Forelimb muscle (tissue), 1 donor: ENCODE measurements at regions not wholly inside any gene's neighbourhood (a gene's known extent, or its start where the extent isn't known, plus 50 kb on each side); places are given as distances from the start of the nearest gene placed in this dataset.
"Not testable (repeated sequence)": the region's sequence is repeated elsewhere in the genome, so short reads cannot be mapped to it uniquely, and the experiment has no call there.

Experiments used
- DNase-seq: peaks from one replicate; pipeline ENCODE4 v3.0.0-alpha.2; 2013; ENCODE audit warnings: low read depth

DNA sequence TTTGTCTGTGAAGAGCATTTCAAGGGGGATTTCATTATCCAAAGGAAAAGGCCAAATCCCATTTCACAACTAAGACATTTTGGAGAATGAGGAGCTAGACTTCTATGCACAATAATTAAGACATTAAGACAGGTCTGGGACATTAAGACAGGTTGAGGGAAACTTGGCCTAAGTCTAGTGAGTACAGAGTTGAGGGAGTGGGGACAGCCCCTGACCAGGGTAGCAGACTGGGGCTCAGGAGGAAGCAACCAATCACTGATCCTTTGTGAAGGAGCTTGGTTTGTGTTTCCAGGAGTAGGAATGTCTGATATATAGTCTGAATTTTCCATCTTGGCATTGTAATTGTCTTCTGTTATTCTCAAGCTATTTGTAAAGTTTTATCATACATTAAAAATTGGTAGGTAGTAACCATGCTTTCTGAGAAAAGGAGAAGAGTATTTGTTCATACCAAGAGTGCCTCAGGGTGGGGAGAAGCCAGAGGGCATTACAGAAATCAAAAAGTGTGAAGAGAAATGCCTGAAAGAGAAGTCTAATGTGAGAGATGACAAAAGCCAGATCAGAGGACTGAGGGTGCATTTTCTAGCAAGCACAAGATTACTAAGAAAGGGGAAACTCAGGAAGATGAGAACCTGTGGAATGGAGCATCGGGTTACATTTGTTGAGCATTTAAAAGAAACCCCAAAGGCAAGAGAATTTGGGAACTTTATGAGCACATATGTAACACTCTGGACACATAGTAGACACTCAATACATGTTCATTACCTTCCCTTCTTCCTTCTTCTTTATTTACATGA, 189.3 kb upstream of the PIK3R1 start:
- no peak for DNase-seq

DNA sequence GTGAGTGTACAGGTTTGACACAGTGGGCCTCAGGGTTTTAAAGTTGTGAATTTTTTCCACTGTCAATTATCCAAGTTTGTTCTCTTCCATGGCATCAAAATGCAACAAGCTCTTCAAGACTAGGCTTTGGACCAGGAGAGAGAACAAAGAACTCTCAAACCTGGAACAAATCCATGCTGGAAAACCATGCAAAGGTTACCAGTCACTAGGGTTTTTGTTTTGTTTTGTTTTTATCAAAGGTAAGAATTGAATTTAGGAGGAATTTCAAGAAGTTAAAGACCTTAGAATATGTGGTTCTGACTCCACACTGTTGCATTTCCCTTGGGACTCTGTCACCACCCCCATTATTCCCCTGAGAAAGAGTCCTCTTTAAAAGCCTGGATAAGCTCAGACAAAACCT, 191.1 kb upstream of the PIK3R1 start:
- DNase-seq: no peak

DNA sequence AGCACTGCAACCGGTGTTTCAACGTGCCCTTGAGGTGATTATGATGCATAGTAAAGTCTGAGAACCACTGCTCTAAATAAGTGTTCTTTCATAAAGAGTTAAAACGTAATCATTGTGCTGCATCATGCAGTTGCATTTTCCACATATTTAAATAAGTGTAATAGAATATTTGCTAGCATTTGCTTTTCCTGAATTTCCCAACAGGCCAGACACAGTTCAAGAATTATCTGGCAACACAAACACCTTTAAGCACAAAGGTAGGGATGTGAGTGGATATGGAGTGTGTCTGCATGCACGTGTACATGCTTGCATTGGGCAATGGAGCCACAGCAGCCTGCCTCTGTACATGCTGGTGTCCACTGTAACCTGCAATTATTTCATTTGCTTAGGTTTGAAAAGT, 193.6 kb upstream of the PIK3R1 start:
- no peak for DNase-seq

DNA sequence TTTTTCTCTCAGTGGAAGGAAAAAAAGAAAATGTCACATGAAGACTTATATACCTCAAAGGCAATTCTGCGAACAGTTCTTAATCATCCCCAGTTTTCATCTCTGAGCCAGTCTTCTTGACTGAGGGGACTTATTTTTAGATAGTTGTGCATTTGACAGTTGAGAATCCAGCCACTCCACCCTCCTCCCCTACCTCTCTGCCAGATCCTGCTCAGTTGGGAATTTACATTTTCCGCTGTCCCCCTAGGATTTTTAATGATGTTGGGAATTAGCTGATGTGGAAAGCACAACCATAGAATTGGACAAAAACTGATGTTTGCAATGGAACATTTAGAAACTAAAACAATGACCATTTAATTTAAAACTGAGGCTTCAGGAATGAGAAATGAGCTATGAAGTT, 194.3 kb upstream of the PIK3R1 start:
- DNase-seq: no peak

DNA sequence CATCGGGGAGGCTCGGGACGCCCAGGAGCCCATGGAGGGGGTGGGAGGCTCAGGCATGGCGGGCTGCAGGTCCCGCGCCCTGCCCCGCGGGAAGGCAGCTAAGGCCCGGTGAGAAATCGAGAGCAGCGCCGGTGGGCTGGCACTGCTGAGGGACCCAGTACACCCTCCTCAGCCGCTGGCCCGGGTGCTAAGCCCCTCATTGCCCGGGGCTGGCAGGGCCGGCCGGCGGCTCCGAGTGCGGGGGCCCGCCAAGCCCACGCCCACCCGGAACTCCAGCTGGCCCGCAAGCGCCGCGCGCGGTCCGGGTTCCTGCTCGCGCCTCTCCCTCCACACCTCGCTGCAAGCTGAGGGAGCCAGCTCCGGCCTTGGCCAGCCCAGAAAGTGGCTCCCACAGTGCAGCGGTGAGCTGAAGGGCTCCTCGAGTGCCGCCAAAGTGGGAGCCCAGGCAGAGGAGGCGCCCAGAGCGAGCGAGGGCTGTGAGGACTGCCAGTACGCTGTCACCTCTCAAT, 195.0 kb upstream of the PIK3R1 start:
- DNase-seq: not testable (repeated sequence)

DNA sequence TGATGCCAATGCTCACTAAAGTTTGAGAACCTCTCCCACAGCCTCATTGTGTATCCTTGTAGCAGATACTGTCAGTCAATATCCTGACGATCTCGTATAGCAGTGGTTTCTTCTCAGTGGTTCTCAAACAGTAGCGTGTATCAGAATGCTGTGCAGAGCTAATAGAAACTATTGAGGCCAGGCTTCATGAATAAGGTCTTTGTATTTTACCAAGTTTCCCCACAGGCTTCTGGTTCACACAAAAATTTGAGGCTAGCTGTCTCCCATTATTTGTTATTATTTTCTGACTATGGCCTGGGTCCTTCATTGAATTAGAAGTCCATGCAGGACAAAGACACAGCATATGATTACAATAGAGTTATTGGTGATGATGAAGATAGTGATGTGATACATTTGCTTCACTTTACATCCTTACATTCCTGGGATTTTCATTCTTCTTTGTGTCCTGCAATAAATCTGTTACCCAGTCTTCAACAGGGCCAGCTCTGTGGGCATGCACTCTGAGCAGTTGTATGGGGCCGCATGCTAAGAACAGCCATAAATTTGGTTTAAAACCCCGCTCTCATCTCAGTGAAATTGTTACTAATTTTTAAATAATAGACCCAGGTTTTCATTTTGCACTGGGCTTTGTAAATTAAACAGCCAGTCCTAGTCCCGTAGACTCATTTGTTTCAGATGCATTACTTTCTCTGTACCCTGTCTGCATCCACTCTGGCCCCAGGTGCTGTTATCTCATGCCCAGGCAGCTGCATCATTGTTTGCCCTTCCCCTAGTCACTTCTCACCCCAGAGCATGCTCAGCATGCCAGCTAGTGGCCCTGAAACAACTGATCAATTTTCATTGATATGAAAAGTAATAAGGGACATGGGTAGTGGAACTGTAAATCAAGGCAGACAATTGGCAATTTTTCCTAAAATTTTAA, 199.9 kb upstream of the PIK3R1 start:
- DNase-seq: no peak

DNA sequence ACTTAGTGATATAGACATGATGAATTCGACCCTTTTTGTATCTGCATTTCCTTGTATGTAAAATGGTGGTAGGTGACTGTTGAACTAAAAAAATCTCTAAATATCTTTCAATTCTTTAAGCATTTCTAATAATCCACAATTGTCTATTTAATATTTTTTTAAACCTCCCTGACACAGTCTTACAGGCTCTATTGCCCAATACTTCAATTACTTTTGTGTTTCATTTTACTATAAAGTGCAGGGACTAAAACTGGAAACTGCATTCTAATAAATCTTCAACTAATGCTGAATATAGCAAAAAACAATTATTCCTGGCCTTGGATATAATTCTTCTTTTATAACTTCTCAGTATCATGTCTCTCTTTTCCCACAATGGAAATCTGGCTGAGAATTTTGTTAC, 202.7 kb upstream of the PIK3R1 start:
- no peak for DNase-seq

DNA sequence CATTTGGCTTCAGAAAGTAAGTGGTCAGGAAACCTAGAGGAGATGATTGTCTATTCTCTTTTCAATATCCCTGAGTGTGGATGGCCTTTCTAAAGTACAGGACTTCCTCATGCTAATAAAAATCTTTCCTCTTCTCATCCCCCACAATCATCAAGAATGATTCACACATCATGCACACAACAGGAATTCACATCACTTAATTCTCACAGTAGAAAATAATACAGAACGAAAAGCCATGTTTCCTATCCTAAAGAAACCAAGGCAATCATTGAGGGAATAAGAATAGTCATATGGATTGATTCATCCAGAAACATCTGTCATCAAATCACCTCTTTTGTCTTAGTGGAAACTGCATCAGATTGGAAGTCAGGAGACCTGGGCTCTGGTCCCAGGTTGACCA, 203.1 kb upstream of the PIK3R1 start:
- no peak for DNase-seq

DNA sequence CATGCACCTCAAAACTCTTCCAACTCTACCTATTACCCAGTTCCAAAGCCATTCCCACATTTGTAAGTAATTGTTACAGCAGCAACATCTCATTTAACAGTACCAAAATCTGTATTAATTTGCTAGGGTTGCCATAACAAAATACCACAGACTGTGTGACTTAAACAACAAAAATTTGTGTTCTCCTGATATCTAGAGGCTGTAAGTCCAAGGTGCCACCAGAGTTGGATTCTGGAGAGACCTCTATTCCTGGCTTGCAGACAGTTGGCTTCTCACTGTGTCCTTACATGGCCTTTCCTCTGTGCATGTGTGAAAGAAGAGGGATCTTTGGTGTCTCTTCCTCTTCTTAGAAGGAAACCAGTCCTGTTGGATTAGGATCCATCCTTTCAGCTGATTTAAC, 203.8 kb upstream of the PIK3R1 start:
- DNase-seq: no peak

DNA sequence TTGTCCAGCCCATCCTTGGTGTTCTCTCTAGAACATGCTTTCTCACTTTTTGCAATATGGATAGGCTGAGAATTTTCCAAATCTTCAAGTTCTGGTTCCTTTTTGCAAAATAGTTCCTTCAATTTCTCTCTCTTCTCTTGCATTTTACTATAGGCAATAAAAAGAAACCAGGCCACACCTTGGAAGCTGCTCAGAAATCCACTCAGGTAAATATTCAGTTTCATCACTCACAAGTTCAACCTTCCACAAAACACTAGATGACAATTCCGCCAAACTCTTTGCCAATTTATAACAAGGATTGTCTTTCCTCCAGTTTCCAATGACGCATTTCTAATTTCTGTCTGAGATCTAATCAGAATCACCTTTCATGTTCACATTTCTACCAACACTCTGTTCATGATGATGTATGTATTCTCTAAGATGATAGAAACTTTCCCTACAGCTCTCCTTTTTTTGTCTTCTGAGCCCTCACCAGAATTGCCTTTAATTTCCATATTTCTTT, 204.2 kb upstream of the PIK3R1 start:
- DNase-seq: no peak

DNA sequence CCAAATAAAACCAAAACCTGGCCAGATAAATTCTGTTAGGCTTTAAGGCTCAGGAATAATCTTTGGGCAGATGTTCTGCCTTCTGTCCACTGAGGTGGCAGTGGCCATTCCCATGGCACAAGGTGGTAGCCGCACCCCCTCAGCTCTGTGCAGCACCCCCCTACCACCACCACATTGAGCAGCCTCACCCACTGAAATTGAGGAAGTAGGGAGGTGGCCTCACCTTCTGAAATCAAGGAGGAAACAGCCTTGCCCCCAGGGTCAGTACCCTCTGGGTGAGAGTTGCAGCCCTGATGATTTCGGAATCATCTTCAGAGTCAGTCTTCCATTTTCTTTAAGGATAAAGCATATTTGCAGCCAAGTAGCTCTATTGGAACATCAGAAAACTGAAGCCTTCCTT, 204.8 kb upstream of the PIK3R1 start:
- no peak for DNase-seq

DNA sequence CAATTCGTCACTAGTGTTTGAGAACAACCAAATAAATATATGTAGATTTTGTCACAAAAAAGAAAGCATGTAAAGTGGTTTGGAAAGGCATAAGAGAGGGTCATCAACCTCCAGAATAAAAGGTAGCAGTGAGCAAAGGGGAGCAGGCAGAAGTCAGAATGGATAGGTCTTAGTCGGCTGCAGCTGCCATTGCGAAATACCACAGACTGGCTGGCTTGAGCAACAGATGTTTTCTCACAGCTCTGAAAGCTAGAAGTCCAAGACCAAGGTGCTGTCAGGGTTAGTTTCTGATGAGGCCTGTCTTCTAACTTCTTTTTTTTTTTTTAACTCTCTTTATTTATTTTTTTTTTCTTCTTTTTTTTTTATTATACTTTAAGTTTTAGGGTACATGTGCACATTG, 208.1 kb upstream of the PIK3R1 start:
- peak; percentile 36 for DNase-seq

DNA sequence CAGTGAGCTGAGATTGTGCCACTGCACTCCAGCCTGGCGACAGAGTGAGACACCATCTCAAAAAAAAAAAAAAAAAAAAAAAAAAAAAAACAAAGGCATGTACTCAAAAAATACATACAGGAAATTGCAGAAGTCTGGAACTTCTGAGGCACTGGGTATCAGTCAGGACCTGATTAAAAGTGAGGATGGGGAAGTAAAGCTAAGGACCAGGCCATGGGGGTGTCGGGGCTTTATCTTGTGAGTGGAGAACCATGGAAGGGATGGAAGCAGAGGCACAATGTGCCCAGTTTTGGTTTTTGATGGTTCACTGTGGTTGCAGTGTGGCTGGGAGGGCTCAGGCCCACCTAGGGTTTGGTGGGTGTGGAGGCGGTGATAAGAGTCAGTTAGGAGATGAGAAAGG, 212.7 kb upstream of the PIK3R1 start:
- DNase-seq: no peak

DNA sequence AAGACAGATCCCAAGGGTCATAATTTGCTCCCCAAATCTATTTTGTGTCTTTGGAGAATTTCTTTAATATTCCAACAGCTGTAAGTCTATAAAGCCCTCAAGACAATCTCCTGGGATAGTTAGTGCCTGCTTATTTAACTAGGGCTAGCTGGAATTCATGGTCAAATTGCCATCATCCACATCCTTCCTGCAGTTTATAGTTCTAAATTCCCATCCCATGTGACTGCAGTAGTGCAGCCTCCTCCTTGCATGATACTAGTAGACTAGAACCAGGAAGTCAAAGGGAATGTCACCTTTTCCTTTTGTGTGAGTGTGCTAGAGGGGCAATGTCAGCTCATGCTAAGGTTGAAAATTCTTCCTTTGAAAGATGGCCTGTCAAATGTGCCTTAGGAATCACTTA, 214.8 kb upstream of the PIK3R1 start:
- no peak for DNase-seq

DNA sequence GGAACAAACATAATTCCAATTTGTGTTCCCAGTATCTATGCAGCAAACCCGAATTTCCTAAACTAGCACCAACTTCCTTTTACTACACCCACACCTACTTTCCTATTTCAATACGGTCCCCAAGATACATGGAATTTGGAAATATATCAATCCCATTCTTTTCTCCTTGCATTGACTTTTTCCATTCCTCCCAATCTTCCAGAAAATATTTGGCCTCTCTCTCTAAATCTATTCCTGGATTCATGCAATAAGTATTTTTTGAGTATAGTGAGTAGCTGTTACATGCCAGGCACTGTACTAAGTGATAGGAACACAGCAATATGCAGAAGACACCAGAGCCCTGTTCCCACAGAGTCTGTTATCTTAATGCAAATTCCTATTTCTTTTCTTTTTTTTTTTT, 216.2 kb upstream of the PIK3R1 start:
- DNase-seq: no peak

DNA sequence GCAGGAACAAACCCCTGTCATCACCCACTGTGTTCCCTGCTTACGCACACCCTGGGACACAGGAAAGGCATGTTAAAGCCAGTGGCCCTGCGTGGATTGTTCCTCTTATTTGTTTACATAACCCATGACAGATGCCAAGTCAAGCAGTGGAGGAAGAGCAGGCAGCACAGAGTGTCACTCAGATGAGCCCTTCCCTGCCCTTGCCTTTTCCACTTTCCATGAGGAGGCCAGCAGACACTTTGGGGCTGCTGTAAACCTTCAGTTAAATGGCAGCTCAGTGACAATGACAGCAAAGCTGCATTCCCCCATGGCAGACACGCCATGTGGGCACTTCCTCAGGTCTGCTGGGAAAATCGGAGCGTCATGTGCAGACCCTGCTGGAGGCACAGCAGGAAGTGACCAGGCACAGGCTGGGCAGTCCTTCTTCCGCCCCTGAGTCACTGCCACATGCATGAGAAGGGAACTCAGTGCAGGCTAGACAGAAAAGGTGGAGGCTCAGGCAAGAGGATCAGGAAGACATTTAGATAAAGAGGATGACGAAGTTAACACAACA, 216.8 kb upstream of the PIK3R1 start:
- DNase-seq: no peak

DNA sequence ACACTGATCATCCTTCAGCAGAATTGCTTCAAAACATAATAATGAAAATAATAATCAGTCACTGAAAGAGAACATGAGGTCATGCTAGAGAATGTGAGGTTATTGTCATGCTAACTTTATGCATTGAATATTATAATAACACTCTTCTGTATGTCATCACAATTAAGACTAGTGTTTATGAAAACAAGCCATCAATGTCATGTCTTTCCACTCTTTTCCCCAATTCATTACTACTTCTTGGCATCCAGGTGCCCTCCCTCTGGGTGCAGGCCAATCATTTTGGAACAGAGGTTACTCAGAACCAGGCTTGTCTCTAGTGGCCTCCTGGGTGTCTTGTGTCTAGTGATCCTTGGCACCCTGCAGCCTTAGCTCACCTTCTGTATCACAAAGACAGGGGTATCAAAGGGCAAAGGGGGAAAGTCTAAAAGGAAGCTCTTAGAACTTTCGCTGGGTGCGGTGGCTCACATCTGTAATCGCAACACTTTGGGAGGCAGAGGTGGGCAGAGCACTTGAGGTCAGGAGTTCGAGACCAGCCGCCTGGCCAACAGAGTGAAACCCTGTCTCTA, 217.6 kb upstream of the PIK3R1 start:
- no peak for DNase-seq

DNA sequence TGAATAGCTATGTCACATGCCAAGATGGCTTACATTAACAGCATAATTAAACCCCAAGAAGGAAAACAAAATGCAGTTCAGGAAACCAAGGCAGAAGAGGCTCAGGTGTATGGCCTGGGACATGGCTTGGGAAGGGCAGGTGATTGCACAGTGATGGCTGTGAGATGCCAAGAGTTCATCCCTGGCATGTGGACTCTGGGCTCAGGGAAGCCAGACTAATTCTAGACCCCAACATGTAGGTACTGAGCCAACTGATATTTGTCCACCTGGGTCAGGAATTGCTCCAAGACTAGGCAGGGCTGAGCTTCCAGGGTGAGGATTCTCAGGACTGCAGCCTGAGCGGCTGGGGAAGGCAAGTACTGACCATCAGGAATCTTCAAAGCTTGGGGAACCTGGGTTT, 218.4 kb upstream of the PIK3R1 start:
- DNase-seq: no peak

DNA sequence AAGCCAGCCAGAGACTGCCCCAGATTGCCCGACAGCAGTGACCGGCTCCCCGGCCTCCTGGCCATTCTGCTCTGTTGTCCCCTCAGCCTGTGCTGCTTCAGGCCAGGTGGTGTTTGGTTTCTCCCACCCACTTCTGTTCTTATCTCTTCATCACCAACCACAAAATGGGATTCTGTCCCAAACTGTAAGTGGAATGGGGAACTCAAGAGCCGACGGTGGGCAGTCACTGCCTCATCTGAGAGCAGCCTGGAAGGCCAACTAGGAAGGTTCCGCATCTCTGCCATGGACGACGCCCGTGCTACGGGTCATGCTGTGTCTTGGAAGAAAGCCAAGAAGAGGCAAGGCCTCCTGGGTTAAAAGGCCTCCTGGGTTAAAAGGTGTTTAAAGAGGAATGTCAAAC, 219.0 kb upstream of the PIK3R1 start:
- DNase-seq: no peak

DNA sequence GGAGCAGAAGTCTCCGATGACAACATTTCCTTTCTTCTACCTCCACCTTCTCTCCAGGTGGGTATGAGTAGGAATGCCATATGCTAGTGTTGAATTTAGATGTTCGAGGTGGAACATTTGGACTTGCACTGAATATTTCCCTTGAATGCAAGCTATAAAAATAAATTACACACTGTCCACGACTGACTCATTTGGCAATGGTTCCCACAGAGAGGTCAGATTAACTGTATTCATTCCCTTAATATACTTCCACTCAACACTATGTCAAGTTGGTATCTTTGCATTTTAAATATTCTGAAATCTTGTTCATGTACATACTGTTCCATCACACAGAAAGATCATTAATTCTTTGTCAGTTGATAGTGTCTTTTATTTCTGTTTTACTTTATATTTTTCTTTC, 222.6 kb upstream of the PIK3R1 start:
- DNase-seq: no peak

DNA sequence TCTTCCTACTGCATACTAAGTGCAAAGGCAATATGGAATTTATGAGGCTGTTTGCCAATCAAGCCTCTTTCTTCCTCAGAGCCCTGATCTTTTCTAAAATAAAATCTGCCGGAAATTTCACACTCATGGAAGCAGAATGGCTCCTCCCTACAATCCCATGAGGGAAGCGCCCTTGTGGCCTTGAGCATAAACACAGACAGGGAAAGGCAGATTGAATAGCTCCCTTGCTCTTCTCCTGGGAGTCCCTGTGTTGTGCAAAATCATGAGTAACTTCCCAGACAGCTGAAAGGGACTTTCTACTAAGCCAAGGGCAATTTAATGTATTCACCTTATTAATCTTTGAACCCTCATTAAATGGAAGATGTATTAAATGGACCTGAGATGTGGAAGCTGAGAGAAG, 226.1 kb upstream of the PIK3R1 start:
- no peak for DNase-seq

DNA sequence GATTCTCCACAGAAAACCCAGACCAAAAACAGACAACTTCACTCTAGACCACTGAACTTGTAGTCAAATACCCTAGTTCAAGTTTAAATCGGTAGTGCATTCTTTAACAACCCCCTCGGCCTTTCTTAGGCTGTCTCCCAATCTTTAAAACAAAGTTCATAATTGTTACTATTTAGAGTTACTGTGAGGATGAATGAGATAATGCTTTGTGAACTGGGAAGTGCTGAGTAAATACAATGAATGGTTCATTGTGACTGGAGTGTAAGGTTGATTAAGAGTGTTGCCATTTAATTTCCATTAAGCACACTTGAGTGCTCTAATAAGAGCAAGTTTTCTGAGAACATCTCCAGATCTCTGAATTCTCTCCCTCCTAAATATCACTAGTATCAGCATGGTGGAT, 228.8 kb upstream of the PIK3R1 start:
- DNase-seq: no peak
